Thoracic aorta (tissue), 2 donors: ENCODE measurements at regions not wholly inside any gene's neighbourhood (a gene's known extent, or its start where the extent isn't known, plus 50 kb on each side); places are given as distances from the start of the nearest gene placed in this dataset.
A peak's percentile ranks its signal among the peaks of the same experiment; 100 is the strongest.

Experiments
- ATAC-seq: fragments of 150-250 bp; one replicate; pipeline ENCODE4 v1.8.0; 2017; ENCODE audit warnings: low read depth; ENCODE audit not compliant: insufficient number of reproducible peaks, low FRiP score
- DNase-seq: peaks from one replicate; pipeline ENCODE4 v3.0.0-alpha.2; 2020; ENCODE audit warnings: low spot score
- H3K27ac ChIP-seq, 2 donors: fragments of 200-600 bp; sonication (generic); 1 replicate in 1 of 2; 2 replicates in 1 of 2; pipeline ENCODE4 v1.5.1; 2016; ENCODE audit warnings: mild to moderate bottlenecking in 2 of 2, moderate library complexity in 2 of 2
- H3K27me3 ChIP-seq: fragments of 200-600 bp; sonication (generic); replicated peaks from 2 replicates; pipeline ENCODE4 v1.6.0; 2016; ENCODE audit warnings: mild to moderate bottlenecking; ENCODE audit not compliant: insufficient read depth
- H3K36me3 ChIP-seq: fragments of 200-600 bp; sonication (generic); one replicate; pipeline ENCODE4 v1.5.1; 2016
- H3K4me1 ChIP-seq, 2 donors: fragments of 200-600 bp; sonication (generic); 1 replicate in 1 of 2; 2 replicates in 1 of 2; pipeline versions ENCODE4 v1.5.1 to v1.6.0; 2016; ENCODE audit warnings: low read depth in 2 of 2, mild to moderate bottlenecking in 1 of 2; ENCODE audit not compliant: control insufficient read depth in 1 of 2
- H3K4me3 ChIP-seq: fragments of 200-600 bp; sonication (generic); 2 replicates; pipeline ENCODE4 v1.5.1; 2016; ENCODE audit warnings: mild to moderate bottlenecking
- H3K9me3 ChIP-seq: fragments of 200-600 bp; sonication (generic); 2 replicates; pipeline ENCODE4 v1.5.1; 2016
- TF ChIP-seq, protein P1 (sequence below): fragments of 200-600 bp; sonication (generic); IDR thresholded peaks from one replicate; pipeline ENCODE4 v1.5.1; 2019; ENCODE audit warnings: antibody characterized with exemption

DNA sequence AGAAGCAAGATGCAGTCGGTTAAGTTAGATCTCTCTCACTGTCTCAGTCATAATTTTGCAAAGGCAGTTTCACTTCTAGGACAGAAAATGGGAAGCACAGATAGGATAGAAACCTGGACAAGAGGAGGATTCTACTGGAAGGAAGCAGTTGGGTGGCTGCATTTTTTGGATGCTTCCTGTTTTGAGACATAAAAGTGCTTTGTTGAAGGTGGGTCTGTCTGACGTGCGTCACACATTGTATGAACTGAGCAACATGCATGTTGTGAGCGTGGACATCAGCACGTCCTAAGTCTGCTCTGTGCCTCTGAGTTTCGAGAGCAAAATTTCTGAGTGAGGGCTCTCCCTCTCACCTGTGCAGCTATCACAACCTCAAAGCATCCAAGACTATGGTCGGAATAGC is 68.7 kb upstream of the SNX9 start:
- H3K27me3 ChIP-seq: no peaks in the 10 kb centered on the region
- H3K9me3 ChIP-seq: no peaks in the 10 kb centered on the region
- H3K4me1 ChIP-seq: peaks cover 6 to 16% of the 10 kb centered on the region in 2 donors
- DNase-seq (no peak), ATAC-seq (no peak)
- H3K4me3 ChIP-seq: no peak overlapping the region
- H3K36me3 ChIP-seq: no peaks in the 10 kb centered on the region
- H3K27ac ChIP-seq: no peak overlapping the region
- TF ChIP-seq, protein P1, sequence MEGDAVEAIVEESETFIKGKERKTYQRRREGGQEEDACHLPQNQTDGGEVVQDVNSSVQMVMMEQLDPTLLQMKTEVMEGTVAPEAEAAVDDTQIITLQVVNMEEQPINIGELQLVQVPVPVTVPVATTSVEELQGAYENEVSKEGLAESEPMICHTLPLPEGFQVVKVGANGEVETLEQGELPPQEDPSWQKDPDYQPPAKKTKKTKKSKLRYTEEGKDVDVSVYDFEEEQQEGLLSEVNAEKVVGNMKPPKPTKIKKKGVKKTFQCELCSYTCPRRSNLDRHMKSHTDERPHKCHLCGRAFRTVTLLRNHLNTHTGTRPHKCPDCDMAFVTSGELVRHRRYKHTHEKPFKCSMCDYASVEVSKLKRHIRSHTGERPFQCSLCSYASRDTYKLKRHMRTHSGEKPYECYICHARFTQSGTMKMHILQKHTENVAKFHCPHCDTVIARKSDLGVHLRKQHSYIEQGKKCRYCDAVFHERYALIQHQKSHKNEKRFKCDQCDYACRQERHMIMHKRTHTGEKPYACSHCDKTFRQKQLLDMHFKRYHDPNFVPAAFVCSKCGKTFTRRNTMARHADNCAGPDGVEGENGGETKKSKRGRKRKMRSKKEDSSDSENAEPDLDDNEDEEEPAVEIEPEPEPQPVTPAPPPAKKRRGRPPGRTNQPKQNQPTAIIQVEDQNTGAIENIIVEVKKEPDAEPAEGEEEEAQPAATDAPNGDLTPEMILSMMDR: no peak

- no peaks in the 10 kb centered on the region for H3K36me3 ChIP-seq
- no peak overlapping the region for H3K4me3 ChIP-seq
- ATAC-seq (no peak), DNase-seq (no peak)
- no peaks in the 10 kb centered on the region for H3K27me3 ChIP-seq
- no peaks in the 10 kb centered on the region for H3K9me3 ChIP-seq
- peaks cover 8 to 19% of the 10 kb centered on the region in 2 donors for H3K4me1 ChIP-seq
- H3K27ac ChIP-seq: no peak overlapping the region
- TF ChIP-seq, protein P1: no peak
These were observed 67.9 kb upstream of the SNX9 start for GRCh38 chr6:157755032-157755745.

DNA sequence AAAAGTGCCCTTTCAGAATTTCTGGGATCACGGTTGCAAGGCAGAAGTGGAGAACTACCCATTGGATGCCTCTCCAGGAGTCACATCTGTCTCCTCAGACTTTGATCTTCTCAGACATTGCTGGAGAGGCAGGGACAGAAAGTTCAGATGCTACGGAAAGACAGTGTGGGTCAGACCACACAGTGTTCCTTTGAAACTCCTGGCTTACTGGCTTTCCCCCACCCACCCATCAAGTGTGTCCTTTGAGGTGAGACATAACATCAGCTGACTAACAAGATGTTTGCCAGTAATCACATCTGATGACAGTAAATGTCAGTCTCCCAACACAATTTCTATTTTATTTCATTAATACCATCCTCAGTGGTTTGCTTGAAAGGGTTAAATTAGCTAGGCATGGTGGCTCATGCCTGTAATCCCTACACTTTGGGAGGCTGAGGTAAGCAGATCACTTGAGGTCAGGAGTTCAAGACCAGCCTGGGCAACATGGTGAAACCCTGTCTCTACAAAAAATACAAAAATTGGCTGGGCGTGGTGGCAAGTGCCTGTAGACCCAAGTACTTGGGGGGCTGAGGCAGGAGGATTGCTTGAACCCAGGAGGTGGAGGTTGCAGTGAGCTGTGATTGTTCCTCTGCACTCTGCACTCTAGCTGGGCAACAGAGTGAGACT is 67.2 kb upstream of the SNX9 start:
- peak overlapping the region; percentile 25 to 71 for H3K27ac ChIP-seq

DNA sequence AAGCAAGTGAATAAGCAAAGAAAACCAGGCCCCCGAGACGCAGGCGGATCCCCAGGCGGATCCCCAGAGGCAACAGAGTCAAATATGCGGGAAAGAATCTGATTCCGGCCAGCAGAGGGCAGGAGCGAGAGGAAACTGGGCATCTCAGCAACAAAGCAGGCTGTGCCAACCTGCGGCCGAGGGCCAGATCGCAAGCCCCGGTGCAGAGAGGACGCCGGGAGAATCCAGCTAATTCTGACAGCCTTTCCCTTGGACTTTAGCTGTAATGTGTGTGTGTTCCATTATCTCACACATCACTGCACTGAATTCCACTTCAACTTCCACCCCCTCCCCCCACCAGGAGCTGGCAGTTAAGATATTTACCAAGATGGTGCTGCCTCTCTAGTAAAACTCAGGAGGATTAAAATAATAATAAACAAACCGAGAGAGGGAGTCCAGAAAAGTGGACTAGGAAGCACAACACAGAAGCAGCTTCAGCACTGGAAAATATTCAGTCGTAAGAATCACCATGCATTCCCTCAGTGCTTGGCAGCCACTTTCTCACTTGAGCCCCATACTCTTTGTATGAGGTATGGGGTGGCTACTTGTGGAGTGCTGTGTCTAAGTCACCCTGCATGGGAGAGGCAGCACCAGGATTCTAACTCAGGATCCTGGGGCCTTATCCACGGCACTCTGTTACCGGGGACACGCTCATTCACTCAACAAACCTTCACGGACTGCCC is 66.2 kb upstream of the SNX9 start:
- TF ChIP-seq, protein P1: peak; percentile 81
- peak; percentile 74 for DNase-seq
- Histone ChIP-seq H3K27ac (peak overlapping the region; percentile 25 to 71), H3K4me1 (peaks cover 24 to 35% of the 10 kb centered on the region in 2 donors), H3K9me3 (no peaks in the 10 kb centered on the region), H3K36me3 (no peaks in the 10 kb centered on the region), H3K4me3 (peak overlapping the region; percentile 35), H3K27me3 (no peaks in the 10 kb centered on the region)
- ATAC-seq: peak; percentile 43

More for the DNA sequence above, 67.2 kb upstream of the SNX9 start:
- Histone ChIP-seq H3K4me1 (peaks cover 15 to 26% of the 10 kb centered on the region in 2 donors), H3K4me3 (no peak overlapping the region), H3K36me3 (no peaks in the 10 kb centered on the region), H3K9me3 (no peaks in the 10 kb centered on the region), H3K27me3 (no peaks in the 10 kb centered on the region)
- TF ChIP-seq, protein P1: no peak
- DNase-seq: no peak
- no peak for ATAC-seq
